Stomach (tissue), 8 donors: ENCODE measurements at regions not wholly inside any gene's neighbourhood (a gene's known extent, or its start where the extent isn't known, plus 50 kb on each side); places are given as distances from the start of the nearest gene placed in this dataset.

Experiments used
- DNase-seq, 2 donors: peaks; one replicate each; pipeline versions ENCODE4 v3.0.0 to v3.0.0-alpha.2; 2013 to 2019
- H3K27ac ChIP-seq, 5 donors: fragments of 200-600 bp in 4 of 5; sonication (generic) in 4 of 5; one replicate each; pipeline ENCODE4 v1.5.1; 2013 to 2019; ENCODE audit warnings: mild to moderate bottlenecking in 1 of 5, moderate library complexity in 1 of 5
- H3K27me3 ChIP-seq, 3 donors: fragments of 200-600 bp; sonication (generic); one replicate each; pipeline ENCODE4 v1.5.1; 2017 to 2019; ENCODE audit warnings: mixed run types in 1 of 3
- H3K36me3 ChIP-seq, 4 donors: fragments of 200-600 bp; sonication (generic); 1 replicate in 3 of 4; 2 replicates in 1 of 4; pipeline ENCODE4 v1.5.1; 2016 to 2019
- H3K4me1 ChIP-seq, 4 donors: fragments of 200-600 bp; sonication (generic); one replicate each; pipeline ENCODE4 v1.5.1; 2016 to 2019
- H3K4me3 ChIP-seq, 4 donors: fragments of 200-600 bp; sonication (generic) in 3 of 4; one replicate each; pipeline ENCODE4 v1.5.1; 2016 to 2019; ENCODE audit warnings: mild to moderate bottlenecking in 1 of 4
- H3K9me3 ChIP-seq, 4 donors: fragments of 200-600 bp; sonication (generic); one replicate each; pipeline ENCODE4 v1.5.1; 2016 to 2019
- EP300 ChIP-seq: sonication (generic); formaldehyde crosslinking; IDR thresholded peaks from one replicate; pipeline ENCODE4 v1.6.1; 2017; ENCODE audit warnings: antibody characterized with exemption
- POLR2A ChIP-seq, 4 donors: fragments of 450-650 bp; IDR thresholded peaks; one replicate each; pipeline ENCODE4 v1.6.1; 2016; ENCODE audit warnings: antibody characterized with exemption in 4 of 4, control low read depth in 2 of 4, mild to moderate bottlenecking in 1 of 4, moderate library complexity in 1 of 4
- POLR2AphosphoS5 ChIP-seq, 3 donors: sonication (generic); formaldehyde crosslinking; IDR thresholded peaks; one replicate each; pipeline ENCODE4 v1.6.1; 2016; ENCODE audit warnings: antibody characterized with exemption in 3 of 3
- WGBS, 5 donors: extraction: QIAGEN DNeasy Blood & Tissue Kit in 3 of 5; methylation state at CpG; one replicate each; pipeline versions ENCODE4 v1.1.5 to v1.1.7; 2013 to 2018; 5-methylcytosine and 5-hydroxymethylcytosine counted together
- intact Hi-C: fragments of 100-400 bp; cut with DNase I; formaldehyde crosslinking; loops from one replicate; pipeline ENCODE4 v1.15.1; 2023; ENCODE audit warnings: low total_unique reads
- TF ChIP-seq, protein P1 (sequence below), 7 experiments: fragments of 450-650 bp in 4 of 7; fragments of 200-600 bp in 3 of 7; sonication (generic) in 3 of 7; IDR thresholded peaks; one replicate each; pipeline ENCODE4 v1.5.1; 2016 to 2019; ENCODE audit warnings: antibody characterized with exemption in 7 of 7, control low read depth in 2 of 7, mild to moderate bottlenecking in 1 of 7
- donor health status: healthy with polysubstance abuse.
- donor health status: Bipolar disorder and iron deficiency.
- donor health status: healthy.

DNA sequence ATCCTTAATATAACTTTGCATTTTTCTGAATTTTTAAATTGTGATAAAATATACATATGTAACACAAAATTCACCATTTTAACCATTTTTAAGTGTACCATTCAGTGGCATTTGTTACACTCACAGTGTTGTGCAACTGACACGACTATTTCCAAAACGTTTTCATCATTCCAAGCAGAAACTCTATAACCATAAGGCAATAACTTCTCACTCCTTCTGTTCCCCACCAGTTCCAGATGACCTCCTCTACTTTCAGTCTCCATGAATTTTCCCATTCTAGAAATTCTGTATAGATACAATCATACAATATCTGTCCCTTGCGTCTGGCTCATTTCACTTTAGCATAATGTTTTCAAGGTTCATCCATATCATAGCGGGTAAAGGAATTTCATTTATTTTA lies 223.5 kb upstream of the TTC14 start:
- H3K36me3 ChIP-seq: no peaks in the 10 kb centered on the region
- H3K27me3 ChIP-seq: no peaks in the 10 kb centered on the region
- no peaks in the 10 kb centered on the region for H3K9me3 ChIP-seq
- TF ChIP-seq POLR2AphosphoS5 (IDR thresholded peaks at IDR 0.05) (no peak), EP300 (no peak), POLR2A (IDR thresholded peaks at IDR 0.05) (no peak)
- TF ChIP-seq, protein P1, sequence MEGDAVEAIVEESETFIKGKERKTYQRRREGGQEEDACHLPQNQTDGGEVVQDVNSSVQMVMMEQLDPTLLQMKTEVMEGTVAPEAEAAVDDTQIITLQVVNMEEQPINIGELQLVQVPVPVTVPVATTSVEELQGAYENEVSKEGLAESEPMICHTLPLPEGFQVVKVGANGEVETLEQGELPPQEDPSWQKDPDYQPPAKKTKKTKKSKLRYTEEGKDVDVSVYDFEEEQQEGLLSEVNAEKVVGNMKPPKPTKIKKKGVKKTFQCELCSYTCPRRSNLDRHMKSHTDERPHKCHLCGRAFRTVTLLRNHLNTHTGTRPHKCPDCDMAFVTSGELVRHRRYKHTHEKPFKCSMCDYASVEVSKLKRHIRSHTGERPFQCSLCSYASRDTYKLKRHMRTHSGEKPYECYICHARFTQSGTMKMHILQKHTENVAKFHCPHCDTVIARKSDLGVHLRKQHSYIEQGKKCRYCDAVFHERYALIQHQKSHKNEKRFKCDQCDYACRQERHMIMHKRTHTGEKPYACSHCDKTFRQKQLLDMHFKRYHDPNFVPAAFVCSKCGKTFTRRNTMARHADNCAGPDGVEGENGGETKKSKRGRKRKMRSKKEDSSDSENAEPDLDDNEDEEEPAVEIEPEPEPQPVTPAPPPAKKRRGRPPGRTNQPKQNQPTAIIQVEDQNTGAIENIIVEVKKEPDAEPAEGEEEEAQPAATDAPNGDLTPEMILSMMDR (IDR thresholded peaks at IDR 0.05): no peak
- WGBS, 5 donors: 79 to 93% (median 86%) methylated on average over 4 of the region's 4 CpGs
- no peaks in the 10 kb centered on the region for H3K4me1 ChIP-seq
- no peak for DNase-seq
- H3K4me3 ChIP-seq: no peak overlapping the region
- intact Hi-C loops: no loop called here
- H3K27ac ChIP-seq: no peak overlapping the region

GRCh38 chr3:180382638-180383180 lies 219.3 kb upstream of the TTC14 start:
- WGBS, 5 donors: 28 to 41% (median 34%) methylated on average over 2 of the region's 2 CpGs
- Histone ChIP-seq H3K36me3 (no peaks in the 10 kb centered on the region), H3K27ac (no peak overlapping the region), H3K4me3 (no peak overlapping the region), H3K9me3 (no peaks in the 10 kb centered on the region), H3K27me3 (no peaks in the 10 kb centered on the region), H3K4me1 (no peaks in the 10 kb centered on the region)
- no peak for DNase-seq
- TF ChIP-seq POLR2AphosphoS5 (IDR thresholded peaks at IDR 0.05) (no peak), POLR2A (IDR thresholded peaks at IDR 0.05) (no peak), EP300 (no peak)
- TF ChIP-seq, protein P1 (IDR thresholded peaks at IDR 0.05): no peak
- intact Hi-C loops: no loop called here

DNA sequence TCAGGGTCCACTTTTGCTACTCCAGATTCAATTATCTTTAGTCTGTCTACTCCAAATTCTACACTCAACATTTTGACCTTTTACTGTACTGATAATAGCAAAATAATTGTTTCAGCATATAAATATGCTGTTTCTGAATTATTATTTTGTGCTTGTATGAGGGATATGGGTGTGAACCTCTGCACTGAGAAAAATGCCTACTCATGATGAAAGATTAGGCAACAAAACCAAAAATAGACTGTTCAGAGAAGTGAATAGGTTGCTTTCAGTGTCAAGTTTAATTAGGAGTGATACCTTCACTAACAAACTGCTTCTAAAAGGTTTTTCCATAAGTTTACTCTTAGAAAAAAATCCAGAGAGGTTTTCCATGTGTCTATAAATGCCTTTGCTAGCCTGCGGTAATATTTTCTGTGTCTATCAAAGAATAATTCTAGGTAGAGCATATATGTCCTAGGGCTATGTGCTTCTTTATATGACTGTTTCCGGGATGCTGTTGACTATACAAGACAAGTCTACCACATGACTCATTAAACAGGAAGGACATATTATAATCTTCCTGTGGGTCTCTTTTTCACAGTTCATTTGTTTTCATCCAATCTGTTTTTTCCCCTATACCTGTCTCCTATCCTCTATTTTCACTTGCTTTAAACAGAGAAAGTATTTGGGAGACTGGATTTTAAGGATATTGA lies 218.5 kb upstream of the TTC14 start:
- TF ChIP-seq, protein P1 (IDR thresholded peaks at IDR 0.05): no peak
- TF ChIP-seq EP300 (no peak), POLR2A (IDR thresholded peaks at IDR 0.05) (no peak), POLR2AphosphoS5 (IDR thresholded peaks at IDR 0.05) (no peak)
- H3K27ac ChIP-seq: no peak overlapping the region
- no peaks in the 10 kb centered on the region for H3K36me3 ChIP-seq
- H3K4me1 ChIP-seq: no peaks in the 10 kb centered on the region
- WGBS, 5 donors: 90 to 92% (median 91%) methylated on average over 2 of the region's 2 CpGs
- no peaks in the 10 kb centered on the region for H3K9me3 ChIP-seq
- H3K4me3 ChIP-seq: no peak overlapping the region
- DNase-seq: no peak
- H3K27me3 ChIP-seq: no peaks in the 10 kb centered on the region
- intact Hi-C loops: no loop called here

DNA sequence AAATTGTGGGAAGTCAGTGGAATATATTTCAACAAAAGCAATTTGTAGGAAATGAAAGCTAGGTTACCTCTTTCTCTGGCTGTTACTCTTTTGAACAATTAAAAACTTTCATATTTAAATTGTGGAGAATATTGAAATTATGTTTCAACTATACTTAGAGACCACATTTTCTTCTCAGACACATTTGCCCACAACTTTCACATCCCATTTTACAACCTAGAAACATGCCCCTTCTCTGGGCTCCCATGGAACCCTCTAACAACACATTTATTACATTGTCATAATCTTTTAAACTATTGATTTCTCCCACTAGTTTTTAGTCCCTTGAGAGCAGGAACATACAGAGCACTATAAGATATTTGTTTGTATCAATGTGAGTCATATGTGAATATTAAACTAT lies 211.7 kb upstream of the TTC14 start:
- TF ChIP-seq POLR2A (IDR thresholded peaks at IDR 0.05) (no peak), POLR2AphosphoS5 (IDR thresholded peaks at IDR 0.05) (no peak), EP300 (no peak)
- TF ChIP-seq, protein P1 (IDR thresholded peaks at IDR 0.05): no peak
- no peaks in the 10 kb centered on the region for H3K27me3 ChIP-seq
- no peaks in the 10 kb centered on the region for H3K36me3 ChIP-seq
- no peak overlapping the region for H3K4me3 ChIP-seq
- H3K9me3 ChIP-seq: no peaks in the 10 kb centered on the region
- no peak overlapping the region for H3K27ac ChIP-seq
- no peaks in the 10 kb centered on the region for H3K4me1 ChIP-seq
- intact Hi-C loops: no loop called here
- DNase-seq: no peak
